ENCODE measurements at regions not wholly inside any gene's neighbourhood (a gene's known extent, or its start where the extent isn't known, plus 50 kb on each side); places are given as distances from the start of the nearest gene placed in this dataset.

- TF ChIP-seq CTCF (IDR thresholded peaks at IDR 0.05): no peak
- no peak for TF ChIP-seq POLR2A (IDR thresholded peaks at IDR 0.05)
Measured at GRCh38 chr6:23713211-23713610, 412.8 kb upstream of the NRSN1 start.
